NCI-H1092 treated with DMSO at 0.1 percent for 48 hours (cell line): ENCODE measurements at regions not wholly inside any gene's neighbourhood (a gene's known extent, or its start where the extent isn't known, plus 50 kb on each side); places are given as distances from the start of the nearest gene placed in this dataset.

ENCODE experiments used
- DNase-seq: peaks from one replicate; lab custom pipeline; 2025; lab: John Stamatoyannopoulos, UW

DNA sequence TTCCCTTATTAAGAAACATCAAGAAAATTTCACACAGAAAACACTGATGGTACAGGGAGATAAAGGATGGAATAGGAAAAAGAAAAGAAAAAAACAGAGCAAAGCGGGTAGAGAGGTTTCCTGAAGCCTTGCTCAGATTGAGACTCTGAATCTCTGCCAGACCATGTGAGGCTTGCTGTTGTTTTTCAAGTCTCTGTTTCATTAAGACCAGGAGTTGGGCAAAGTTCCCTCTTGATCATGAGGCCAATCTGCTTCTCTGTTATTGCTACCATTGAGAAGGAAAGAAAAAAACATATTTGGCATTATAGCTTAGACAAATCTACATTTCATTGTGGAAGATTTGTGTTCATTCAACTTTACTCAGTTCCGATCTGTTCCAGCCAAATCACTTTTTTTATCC lies 201.6 kb upstream of the SOX9 start:
- DNase-seq: no peak

DNA sequence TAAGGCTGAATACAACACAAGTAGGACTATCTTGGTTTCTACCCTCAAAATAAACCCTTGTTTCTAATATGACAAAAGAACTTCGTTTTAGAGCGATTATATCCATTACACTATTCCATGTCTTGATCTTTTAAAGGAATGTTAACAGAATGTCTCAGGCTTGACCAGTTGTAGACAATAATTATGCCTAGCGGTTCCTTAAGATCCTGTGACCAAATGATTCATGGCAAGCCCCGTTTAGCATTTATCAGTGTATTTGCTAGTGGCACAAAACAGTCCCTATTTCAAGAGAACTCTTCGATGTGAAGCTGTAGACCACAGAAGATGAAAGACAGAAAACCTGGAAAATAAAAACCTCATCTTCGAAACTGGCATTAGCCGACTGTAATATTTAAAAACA lies 200.9 kb upstream of the SOX9 start:
- no peak for DNase-seq

DNA sequence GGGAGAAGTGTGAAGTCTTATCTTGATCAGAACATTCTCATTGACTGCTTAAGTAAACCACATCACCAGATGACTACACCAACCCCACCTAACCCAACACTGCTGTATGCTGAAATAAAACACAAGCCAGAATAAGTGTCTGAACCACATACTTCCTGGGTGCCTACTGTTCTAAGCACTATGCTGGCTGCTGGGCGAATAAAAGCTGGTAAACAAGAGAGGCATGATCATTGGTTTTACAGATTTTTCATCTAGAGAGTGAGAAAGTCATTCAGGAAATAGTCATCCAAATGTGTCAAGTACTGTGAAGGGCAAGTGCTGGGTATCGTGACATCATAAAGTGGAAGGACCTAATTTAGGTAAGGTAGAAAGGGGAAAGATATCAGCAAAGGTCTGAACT lies 199.0 kb upstream of the SOX9 start:
- no peak for DNase-seq

DNA sequence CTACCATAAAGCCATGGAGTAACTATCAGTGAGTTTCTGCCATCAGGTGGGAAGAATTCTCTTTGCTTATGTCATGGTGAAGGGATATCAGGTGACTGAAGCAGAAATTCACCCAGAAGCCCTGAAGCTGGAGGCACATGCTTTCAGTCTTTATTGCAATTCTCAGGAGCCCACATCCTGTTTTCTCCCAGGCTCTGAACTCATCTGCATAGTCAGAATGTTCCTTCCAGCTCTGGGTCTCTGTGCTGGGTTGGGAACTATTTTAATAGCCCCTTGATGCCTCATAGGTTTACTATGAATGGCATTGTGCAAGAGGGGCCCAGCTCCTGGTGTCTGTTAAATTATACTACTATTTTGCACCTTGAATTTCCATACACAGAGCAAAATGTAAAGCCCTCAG lies 198.4 kb upstream of the SOX9 start:
- no peak for DNase-seq

DNA sequence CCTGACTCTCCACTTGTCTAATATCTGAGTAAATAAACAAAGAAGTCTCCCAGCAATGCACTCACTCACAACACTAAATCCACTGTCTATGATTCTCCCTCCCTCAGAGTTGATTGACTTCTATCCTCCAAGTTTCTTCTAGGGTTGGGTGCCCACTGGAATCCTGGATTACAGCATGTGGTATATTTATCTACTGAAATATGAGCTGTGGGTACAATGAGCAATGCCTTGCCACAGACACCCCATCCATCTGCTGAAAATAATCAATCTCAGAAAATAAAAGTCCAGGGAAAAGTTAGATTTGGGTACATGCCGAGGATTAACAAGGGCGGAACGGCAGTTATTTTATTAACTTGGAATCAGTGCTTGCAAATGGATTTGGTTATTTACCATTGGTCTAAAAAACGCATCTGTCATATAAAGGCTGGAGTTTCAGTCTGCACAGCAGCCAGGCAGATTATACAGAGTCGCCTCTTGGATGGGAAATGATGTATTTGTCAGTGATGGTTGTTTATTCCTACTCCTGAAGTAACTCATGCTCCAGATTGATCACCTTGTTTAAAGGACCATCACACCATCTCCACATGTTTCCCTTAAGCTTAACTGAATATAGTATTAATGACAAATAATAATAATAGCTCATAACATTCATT lies 193.9 kb upstream of the SOX9 start:
- no peak for DNase-seq

DNA sequence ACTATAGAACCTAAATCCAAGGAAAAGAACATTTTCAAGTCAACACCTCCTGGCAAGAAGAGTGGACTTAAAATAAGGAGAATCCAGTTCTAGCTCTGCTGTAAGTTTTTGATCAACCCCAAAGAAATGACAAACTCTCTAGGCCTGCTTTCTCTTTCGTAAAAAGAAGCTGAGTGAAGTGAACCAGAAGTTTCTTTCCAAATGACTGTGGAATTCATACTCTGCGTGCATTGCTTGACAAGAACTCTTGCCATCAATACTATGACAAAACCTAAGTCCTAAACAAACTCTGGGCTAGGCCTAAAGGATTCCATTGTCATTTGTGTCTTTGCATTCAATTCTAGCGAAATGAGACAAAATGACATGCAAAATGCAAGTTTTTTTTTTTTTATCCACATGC lies 187.5 kb upstream of the SOX9 start:
- DNase-seq: no peak

DNA sequence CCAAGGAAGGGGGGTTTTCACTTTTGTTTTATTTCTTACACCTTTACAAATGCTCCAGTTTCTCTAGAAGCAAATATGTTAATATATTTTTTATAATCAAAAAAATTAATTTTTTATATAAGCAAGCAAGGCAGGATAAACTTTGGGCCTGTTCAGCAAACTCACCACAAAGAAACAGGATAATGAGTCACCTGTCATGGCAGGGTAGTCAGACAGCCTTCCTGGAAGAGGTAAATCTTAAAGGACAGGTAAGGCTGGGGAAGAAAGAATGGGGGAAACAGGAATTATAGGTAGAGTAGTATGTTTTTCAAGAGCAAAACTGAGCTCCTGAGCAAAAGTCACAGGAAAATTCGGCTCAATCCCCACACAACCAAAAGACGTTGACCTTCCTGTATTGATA lies 186.3 kb upstream of the SOX9 start:
- no peak for DNase-seq

DNA sequence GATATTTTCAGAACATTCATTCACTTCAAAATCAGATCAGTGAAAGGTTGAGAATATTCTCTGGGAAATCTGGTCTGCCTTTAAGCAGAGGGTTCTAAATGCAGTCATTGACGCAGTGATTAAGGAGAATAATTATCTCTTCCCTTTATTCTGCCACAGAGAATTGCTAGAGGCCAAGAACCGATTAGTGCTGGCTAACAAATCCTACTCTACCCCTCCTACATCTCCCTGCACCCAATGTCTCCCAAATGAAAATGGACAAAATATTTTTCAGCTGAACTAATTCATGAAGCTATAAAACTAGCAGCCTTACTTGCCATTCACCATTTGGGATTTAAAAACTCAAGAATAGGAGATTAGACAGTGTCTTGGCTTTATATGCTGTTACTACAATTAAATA lies 185.5 kb upstream of the SOX9 start:
- no peak for DNase-seq

DNA sequence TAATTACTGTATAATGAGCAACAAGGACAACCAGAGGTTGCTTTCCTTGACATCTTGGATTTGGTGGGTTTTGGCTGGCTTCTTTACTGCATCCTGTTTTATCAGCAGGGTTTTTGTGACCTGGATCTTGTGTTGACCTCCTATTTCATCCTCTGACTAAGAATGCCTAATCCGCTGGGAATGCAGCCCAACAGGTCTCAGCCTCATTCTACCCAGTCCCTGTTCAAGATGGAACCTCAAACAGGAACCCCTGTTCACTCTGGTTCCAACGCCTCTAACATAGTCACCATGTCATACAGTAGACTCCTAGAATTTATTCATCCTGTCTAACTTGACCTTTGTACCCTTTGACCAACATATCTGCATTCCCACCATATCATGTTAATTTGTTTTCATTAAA lies 183.8 kb upstream of the SOX9 start:
- DNase-seq: no peak

DNA sequence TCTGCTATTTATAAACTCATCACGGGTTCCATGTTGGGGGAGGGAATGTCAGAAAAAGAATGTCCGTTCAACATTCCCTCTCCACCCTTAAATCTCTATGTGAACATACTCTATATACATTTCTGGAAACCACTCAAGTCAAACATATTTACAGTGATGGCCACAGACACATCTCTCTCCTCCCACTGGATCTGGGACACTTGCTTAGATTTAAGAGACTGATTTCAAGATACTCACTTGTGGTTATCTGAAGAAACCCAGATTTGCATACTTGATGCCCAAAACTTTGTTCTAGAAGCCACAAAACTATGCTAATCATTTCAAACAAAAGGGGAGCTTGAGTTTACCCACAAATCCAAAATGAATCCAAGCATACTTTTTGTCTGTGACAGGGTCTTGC lies 182.9 kb upstream of the SOX9 start:
- DNase-seq: no peak

DNA sequence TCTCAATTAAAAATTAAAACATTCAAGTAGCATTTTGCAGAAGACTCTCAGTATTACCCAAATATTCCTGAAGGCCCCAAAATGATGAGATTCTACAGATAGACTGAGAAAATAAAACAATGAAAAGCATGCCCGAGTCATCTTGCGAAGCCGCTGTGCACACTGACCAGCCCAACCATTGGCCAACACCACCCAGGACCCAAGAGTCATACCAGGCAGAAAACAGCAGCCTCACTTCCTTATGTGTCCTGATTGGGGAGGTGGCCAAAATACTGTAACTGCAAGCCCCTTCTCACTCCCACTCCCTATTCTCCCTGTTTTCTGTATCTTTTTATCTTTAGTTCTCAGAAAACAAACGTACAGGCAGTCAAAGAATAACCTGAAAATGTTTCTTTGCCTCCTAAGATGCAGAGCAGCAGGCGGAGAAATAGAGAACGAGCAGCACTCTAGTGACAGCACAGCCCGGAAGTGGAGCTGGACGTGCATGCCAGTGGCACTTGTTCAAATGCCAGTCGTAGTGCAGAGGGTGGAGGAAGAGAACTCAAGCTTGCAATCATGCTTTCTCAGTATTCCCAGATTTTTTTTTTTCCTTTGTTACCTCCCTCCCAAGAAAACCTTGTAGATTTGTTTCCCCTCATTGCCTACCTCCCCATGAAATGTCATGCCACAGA lies 182.3 kb upstream of the SOX9 start:
- DNase-seq: no peak

DNA sequence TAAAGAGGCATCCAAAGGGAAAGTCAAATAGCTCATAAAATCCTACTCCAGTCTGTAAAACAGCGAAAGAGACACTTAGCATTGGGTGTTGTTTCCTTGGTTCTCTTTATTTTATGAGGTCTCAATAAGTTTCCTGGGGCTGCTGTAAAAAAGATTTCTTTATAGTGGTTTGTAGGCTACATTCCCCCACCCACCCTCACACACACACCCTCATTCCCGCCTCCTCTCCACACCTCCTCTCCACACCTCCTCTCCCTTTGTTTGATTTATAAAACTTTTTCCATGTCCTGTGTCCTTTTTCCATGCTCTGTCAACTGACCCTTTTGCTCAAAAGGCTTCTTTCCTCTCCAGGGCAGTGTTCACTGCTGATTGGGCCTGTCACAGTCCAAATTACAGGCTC lies 178.9 kb upstream of the SOX9 start:
- no peak for DNase-seq

DNA sequence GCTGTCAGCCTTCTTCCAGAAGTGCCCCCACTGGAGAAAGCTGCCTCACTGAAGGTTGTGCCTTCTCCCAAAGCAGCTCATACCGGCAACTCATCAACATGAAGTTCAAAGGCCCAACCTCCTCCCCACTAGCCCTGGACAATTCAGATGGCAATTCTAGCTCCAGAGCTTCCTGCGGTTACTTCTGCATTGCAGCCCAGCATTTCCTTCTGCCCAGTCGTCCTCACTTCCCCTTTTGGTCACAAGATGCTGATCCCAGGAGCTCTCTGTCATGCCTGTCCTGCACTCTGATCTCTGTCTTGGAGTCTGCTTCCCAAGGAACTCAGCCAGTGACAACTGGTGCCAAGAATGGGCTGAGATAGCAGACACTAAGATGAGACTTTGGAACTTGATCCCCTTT lies 178.2 kb upstream of the SOX9 start:
- DNase-seq: no peak

DNA sequence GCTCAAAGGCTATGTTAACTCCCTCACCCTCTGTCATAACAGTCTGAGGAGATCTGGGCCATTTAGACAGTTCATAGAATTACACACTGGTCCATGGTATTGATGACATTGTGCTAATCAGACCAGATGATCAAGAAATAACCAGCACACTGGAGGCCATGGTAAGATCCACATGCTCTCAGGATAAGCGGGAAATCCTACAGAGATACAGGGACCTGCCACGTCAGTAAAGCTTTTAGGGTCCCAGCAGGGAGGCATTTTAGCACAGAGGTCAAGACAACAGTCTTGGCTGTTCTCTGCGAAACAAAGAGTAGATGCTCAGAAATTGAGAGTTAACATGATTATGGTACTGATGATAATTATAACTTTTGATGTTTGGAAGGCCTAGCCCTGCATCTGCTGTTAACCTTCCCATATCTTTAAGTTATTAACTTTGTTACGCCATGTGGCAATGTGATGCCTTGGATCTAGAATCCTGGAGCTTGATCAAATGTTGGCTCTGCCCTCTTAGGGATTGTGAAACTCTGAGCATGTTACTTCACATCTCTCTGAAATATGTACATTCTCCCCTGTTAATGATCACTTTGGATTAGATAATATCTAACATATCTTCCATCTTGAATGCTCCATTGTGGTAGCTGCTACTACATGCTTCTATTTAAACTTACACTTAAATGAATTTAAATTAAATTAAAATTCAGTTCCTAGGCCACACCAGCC lies 172.0 kb upstream of the SOX9 start:
- DNase-seq: no peak

DNA sequence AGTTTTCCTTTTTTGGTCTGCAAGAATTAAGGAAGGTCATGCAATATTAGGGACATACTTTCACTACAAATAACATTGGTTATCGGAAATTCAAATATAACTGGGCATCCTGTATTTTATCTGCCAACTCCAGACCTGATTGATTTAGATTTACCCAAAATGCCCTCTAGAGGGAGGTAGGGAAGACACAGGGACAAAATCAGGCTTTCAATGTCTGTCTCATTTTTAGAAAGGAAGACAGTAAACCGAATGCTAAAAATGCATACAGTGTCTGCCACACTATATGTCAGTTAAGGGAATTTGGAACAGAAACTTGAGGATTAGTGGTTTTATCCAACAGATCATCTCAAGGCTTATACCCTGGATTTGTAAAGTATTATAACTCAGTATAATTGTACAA lies 161.7 kb upstream of the SOX9 start:
- no peak for DNase-seq

DNA sequence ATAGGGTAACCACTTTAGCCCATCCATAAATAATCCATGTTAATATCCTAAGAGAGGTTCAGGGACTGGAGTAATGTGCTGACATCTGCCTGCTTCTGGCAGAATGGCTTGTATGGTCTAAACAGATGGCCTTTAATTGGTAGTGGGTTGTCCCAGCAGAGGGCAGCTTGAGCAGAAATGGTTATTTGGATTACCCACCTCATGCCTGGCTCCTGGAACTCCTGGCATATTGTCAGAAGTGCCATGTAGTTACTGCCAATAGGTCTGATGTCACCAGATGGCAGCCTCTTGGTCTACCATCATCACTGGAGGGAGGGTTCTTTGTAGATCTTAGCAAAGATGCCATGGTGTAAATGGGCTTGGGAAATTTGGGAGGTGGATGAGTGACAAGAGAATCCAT lies 157.5 kb upstream of the SOX9 start:
- DNase-seq: no peak

DNA sequence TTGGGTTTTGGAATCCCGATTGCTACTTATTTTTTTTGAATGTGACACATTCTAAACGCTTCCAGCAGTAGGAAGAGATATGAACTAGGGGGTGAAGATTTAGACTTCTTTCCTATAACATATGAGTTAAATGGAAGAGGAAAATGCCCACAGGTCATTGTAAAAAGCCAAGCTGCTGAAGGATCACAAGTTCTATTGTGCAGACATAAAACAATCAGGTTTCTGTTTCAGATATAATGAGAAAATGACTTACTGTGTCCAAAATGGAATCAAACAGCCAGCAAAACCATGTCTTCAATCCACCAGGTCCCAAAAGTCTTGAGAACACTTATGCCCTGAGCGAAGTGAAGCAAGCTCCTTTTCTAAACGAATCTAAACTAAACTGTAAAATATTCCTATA lies 157.0 kb upstream of the SOX9 start:
- DNase-seq: no peak

DNA sequence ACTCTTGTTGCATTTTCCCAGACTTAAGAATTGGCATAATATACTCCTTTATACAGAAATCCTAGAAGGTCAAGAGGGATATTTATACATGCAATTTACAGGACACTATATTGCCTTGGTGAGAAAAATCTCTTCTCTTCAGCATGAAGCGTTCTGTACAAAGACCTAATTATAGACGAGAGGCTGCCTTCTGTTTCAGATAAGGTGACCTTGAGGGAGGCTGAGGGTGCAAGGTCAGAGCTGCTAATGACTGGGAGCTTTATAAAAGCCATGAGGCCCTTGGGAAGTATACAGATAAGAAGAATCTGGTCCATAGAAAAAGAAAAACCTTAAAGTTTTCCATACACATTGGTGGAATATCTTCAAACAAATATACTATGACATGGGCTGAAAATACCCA lies 156.3 kb upstream of the SOX9 start:
- no peak for DNase-seq

DNA sequence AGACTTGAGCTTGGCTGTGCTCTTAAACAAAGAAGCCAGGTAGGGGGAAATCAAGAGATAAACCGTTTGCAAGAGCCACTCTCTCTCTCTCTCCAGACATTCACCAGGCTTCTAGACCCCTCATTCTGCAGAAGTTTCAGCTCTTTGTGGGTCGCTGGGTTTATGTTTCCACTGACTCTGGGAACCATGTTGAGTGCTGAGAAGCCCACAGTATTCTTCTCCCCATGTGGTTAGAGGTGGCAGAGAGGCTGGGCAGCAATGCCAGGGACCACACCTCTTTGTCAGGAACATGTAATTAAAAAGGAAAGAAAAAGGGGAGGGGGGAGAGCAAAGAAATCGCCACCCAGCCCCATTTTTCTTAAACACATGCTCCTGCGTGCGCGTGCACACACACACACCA lies 154.8 kb upstream of the SOX9 start:
- no peak for DNase-seq

DNA sequence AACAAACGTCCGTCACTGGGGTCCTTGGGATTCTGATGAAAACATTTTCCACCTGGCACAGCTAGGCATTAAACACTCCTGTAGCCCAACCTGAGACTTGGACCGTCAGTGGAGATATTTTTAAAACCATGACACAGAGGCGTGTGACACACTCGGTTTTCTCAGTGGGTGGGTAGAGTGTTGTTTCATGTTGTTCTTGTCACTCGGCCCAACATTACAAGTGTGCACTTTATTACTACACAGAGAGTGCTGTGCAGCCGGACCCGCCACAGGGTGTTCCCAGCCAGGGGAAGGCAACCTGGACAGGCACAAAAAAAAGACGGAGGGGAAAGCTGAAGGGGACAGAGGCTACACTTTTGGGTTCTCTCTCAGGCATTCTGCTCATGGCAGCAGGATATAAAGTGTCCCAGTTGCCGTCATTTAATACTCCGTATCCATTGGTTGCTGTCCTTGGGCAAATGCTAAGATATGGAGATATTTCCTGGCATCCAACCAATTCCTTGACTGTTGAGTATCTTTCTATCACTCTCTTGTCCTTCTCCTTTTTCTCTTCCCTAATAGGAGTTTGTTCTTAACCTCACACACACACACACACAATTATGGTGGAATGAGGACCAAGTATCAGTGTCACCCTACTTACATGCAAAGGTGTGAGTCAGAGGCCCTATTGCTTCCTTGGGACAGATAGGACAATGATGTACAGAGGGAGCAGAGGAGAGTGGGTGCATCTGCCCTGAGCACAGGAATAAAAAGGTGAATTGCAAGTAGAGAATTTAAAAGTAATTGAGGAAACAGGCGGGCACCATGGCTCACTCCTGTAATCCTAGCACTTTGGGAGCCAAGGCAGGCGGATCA lies 154.1 kb upstream of the SOX9 start:
- no peak for DNase-seq

DNA sequence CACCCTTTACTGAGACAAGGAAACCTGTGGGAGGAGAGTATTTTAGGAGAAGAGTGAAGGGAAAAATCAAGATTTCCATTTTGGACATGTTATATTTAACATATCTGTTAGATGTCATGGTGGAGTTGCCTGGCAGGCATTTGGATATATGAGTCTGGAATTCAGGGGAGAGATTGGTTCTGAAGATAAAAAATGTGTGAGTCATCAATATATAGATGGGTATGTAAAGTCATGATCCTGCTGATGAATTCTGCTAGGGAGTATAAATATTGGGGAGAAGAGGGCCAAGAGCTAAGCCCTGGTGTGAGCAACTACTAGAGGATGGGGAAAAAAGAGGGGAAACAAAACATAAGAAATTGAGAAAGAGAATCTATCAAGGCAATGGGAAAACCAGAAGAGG lies 151.3 kb upstream of the SOX9 start:
- DNase-seq: no peak

DNA sequence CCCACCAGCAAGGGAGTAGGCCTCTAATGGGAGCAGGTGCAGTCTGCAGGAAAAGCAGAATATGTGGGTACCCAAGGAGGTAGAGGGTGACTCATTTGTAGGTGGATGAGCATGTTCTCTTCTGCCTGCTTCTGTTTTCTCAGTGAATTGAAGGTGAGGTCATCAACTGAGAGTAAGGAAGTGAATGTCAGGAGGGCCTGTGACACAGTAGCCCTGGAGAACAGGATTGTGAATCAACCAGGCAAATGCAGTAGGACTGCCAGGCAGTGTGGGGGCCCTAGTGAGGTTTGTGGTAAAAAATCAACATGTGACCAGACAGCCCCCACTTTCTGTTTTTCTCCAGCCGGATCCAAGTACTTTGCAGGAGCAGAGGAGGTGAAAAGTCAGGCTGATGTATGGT lies 150.5 kb upstream of the SOX9 start:
- DNase-seq: no peak

DNA sequence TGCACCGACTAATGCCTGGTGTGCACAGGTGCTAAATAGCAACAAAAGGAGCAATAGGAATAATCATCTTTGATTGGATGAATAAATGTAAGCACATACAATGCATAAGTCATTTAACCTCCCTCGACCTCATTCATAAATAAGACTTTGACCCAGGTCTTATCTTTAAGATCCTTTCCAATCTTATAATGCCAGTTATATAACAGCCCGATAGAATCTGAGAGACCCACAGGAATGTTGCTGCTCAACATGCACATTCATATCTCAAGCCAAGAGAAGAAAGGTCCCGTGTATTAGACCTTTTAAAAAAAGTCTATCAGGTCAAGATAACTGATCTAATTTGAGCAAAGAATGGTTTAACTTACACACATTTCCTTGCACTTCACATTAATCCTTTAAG lies 146.8 kb upstream of the SOX9 start:
- DNase-seq: no peak
